Jurkat, Clone E6-1 (cell line): ENCODE measurements at regions not wholly inside any gene's neighbourhood (a gene's known extent, or its start where the extent isn't known, plus 50 kb on each side); places are given as distances from the start of the nearest gene placed in this dataset.

Experiments
- DNase-seq: peaks from one replicate; pipeline ENCODE4 v3.0.0-alpha.2; 2011; ENCODE audit warnings: low read depth, low spot score
- H3K4me3 ChIP-seq: 2 replicates; pipeline ENCODE4 v1.5.1; 2011; ENCODE audit warnings: mild to moderate bottlenecking, low read length, control low read depth, moderate library complexity

DNA sequence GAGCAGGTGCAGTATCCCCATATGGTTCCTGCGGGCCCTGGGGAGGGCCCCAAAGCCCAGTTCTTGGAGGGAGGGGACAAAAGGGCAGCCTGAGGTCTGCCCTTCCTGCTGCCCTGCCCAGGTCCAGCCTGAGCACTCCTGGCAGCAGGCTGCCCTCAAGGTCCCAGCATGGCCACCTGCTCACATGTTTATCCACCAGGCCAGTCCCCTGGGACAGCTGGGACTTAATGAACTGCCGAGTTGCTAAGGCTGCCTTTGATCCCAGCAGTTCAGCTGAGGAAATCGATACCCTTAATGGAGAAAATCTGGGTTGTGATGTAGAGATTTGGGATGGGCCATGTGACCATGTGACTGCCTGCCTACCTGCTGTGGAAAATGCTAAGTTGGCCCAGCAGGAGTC, 146.2 kb downstream of the TRIM29 start:
- no peak for DNase-seq
- no peak overlapping the region for H3K4me3 ChIP-seq

DNA sequence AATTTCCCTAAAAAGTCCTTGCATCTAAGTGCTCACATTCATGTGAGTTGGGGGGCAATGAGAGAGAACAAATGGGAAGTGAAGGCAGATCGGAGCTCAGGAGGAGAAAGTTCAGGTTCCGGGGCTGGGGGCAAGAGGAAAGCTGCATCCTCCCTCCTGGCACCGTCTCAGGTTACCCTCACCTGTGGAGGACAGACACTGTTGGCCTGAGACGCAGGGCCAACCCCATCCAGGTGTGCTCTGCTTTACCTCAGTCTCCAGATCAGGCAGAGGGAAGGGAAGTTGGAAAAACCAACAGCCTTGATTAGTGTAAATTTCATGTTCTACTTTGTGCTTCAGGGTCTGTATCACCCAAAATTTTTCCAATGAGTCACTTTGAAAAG, 146.9 kb downstream of the TRIM29 start:
- H3K4me3 ChIP-seq: no peak overlapping the region
- no peak for DNase-seq

GRCh38 chr11:119990309-119991021, 147.4 kb downstream of the TRIM29 start:
- DNase-seq: no peak
- H3K4me3 ChIP-seq: no peak overlapping the region

- H3K4me3 ChIP-seq: no peak overlapping the region
- DNase-seq: no peak
These were observed 148.6 kb downstream of the TRIM29 start for GRCh38 chr11:119989159-119989821.

DNA sequence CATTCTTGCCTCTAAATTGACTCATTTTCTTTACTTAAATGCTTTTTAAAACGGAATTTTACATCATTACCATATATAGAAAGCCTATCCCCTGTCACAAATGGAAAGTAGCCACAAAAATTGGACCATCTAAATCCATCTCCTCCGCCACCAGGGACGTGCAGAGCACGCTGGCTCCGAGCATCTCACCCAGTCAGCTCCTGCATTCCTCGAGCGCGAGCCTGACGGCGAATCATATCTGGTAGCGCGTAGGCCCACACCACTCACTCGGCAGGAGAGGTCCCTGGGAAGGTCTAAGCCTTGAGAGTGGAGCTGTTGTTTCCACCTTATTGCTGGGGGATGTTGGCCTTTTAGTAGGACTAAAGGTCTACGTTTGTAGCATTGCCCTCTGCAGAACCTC, 152.4 kb downstream of the TRIM29 start:
- H3K4me3 ChIP-seq: no peak overlapping the region
- DNase-seq: no peak

- H3K4me3 ChIP-seq: no peak overlapping the region
- no peak for DNase-seq
These were observed 154.1 kb downstream of the TRIM29 start for GRCh38 chr11:119983816-119984215.

DNA sequence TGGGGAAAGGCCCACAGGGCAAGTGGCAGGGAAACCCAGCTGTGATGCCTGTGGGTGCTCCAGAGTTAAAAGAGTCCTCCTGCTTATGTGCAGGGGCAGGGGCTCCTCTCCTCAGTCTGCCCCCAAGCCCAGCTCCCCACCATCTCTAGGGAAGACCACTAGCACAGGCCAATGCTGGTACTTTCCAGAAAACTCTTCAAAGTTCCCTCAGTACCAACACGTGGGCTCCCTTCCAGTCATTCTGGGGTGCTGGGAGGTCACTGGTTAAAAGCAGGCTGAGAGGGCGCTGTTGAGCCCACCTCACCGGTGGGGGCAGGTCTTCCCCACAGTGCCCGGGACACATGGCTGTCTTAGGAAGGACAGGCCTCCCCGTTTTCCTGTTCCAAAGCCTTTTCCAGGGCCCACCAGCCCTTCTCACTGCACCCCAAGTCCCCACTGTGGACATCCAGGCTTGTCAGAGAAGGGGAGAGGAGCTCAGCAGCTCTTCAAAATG, 154.6 kb downstream of the TRIM29 start:
- DNase-seq: no peak
- H3K4me3 ChIP-seq: no peak overlapping the region

DNA sequence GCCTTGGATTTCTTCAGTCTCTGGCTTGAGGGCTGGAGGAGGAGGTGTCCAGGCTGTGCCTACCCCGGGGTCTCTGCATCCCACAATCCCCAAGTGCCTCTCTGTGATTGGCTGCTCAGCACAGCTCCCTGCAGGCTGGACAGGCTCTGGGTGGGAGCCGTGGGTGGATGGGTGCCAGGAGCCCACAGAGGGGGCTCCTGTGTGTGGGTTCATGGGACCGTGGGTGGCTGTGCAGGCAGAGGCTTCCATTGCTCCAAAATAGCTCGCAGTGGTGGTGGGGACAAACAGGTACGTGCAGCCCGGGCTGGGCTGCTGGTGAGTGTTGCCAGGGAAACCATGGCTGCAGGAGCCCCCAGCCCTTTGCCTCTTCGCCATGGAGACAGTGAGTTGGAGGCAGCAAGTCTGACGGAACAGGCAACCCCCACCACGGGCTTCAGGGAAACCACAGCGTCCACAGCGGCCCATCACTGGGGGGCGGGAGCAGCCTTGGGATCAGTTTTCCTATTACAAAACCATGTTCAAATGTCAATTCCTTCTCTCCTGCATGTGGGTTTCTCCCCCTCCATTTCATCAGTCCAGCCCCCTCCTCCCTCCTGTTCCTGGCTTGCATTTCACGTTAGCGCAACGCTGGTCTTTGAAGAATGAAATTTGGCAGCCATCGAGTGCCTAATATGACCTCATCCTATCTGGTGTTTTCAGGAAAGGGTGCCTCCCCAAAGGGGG, 155.2 kb downstream of the TRIM29 start:
- no peak for DNase-seq
- no peak overlapping the region for H3K4me3 ChIP-seq

GRCh38 chr11:119980431-119980830, 157.5 kb downstream of the TRIM29 start:
- no peak for DNase-seq
- no peak overlapping the region for H3K4me3 ChIP-seq

- H3K4me3 ChIP-seq: no peak overlapping the region
- DNase-seq: no peak
These were observed 158.2 kb downstream of the TRIM29 start for GRCh38 chr11:119979701-119980100.

DNA sequence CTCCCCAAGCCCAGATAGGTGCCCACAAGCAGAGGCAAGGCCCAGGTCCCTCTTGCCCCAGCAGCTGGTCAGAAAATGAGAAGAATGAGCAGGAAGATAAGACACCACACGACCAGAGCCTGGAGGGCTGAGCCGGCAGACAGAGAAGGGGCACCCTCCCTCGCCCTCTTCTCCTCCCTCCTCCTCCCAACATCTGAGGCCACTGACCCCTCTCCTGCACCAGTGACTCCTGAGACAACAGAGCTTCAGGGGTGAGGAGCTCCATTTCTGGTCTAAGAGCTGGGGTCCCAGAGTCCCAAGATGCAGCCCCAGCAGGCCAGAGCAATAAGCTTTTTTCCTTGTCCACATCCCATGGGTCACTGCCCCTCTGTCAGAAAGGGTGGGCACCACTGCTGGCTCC, 159.2 kb downstream of the TRIM29 start:
- DNase-seq: no peak
- no peak overlapping the region for H3K4me3 ChIP-seq

- no peak overlapping the region for H3K4me3 ChIP-seq
- DNase-seq: no peak
These were observed 160.0 kb downstream of the TRIM29 start for GRCh38 chr11:119977881-119978280.

DNA sequence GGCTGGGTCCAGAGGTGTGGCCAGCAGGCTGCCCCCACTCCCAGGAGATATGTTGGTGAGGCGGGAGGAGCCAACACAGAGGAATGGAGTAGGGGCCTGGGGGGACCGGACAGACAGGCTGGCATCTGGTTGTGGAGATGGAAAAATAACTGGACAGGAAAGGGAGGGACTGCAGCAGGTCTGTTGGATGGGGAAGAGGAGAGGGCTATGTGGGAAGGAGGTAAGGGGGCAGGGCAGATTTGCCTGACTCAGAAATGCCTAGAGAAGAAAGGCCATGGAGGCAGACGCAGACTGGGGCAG, 160.4 kb downstream of the TRIM29 start:
- no peak for DNase-seq
- no peak overlapping the region for H3K4me3 ChIP-seq

DNA sequence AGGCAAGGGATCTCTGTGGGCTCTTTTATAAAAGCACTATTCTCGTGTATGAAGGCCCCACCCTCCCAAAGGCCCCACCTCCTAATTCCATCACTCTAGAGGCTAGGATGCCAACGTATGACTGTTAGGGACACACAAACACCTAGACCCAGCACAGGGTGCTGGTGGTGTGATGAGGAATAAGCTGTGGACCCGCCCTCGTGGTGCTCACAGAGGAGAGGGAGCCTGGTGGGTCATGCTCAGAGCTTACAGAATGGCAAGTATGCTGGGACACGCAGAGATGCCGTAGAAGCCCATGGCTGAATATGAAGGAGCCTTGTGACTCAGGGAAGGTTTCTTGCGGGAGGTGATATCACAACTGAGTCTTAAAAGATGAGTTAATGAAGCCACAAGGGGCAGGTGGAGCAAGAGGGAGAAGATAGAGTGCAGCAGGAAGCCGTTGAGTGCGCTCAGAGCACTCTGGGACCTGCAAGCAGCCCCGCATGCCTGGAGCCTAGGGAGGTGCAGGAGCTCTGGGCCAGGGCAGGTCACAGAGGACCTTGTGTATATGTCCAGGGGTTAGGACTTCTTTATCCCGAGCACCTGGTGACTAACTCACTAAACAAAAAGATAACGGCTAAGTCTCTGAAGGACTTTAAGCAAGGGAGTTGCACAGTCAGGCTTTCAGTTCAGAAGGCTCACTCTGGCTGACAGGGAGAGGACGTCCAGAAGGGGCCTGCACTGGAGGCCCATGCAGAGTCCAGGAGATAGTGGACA, 160.9 kb downstream of the TRIM29 start:
- no peak for DNase-seq

DNA sequence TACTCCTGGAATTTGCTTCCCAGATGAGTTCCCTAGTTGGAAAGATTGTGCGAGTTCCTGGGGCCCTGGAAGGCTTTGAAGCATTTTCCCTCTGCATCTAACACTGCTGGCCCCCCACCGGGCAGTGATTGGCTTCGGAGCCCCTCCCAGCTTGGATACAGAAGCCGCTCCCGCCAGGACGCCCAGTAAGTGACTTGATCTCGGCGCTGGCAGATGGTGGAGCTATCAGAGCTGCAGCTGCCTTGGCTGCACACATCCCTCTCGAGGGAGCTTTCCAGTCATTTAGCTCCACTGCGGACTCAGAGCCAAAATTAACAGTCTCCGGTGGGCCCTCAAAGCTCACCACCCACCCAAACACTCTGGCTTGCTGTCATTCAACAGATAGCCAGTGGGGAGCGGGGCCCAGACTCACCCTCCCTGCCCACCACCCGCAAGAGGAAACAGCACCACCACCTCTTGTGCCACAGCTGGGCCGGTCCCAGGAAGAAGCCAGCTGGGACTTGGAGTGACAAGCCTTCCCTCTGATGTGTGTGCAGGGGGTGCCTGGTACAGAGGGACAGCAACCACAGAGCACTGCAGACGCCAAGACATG, 162.3 kb downstream of the TRIM29 start:
- no peak for DNase-seq
- H3K4me3 ChIP-seq: no peak overlapping the region

More for the DNA sequence above, 160.9 kb downstream of the TRIM29 start:
- no peak overlapping the region for H3K4me3 ChIP-seq

- no peak overlapping the region for H3K4me3 ChIP-seq
- no peak for DNase-seq
These were observed 163.4 kb downstream of the TRIM29 start for GRCh38 chr11:119974467-119974866.

- H3K4me3 ChIP-seq: no peak overlapping the region
- DNase-seq: no peak
These were observed 163.9 kb downstream of the TRIM29 start for GRCh38 chr11:119974051-119974450.

DNA sequence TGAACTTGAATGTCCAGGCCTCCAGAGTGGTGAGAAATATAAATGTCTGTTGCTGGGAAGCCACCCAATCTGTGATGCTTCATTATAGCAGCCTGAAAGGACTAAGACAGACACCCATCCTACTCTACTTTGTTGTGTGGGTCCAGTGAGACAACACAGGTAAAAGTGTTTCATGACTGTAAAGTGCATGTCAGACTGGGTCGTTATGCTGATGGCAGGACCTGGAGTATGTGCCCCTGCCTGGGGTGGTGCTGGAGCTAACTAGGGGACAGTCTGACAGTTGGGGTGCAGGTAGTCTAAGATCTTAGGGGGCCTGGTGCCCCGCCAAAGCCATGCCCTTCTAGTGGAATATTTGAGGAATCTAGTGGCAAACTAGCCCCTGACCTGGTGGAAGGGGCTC, 165.6 kb downstream of the TRIM29 start:
- no peak overlapping the region for H3K4me3 ChIP-seq
- DNase-seq: no peak

- no peak for DNase-seq
- no peak overlapping the region for H3K4me3 ChIP-seq
These were observed 167.2 kb downstream of the TRIM29 start for GRCh38 chr11:119970555-119971304.
